GM21576 (cell line): ENCODE measurements at regions not wholly inside any gene's neighbourhood (a gene's known extent, or its start where the extent isn't known, plus 50 kb on each side); places are given as distances from the start of the nearest gene placed in this dataset.

Source experiments
- ATAC-seq: cut with Tn5 transposase; IDR thresholded peaks from one replicate; pipeline ENCODE4 v1.9.1; 2021; ENCODE audit warnings: mild to moderate bottlenecking, moderate library complexity; ENCODE audit not compliant: unreplicated experiment

GRCh38 chr3:40848421-40848820, 323.7 kb downstream of the ZNF621 start:
- no peak for ATAC-seq

DNA sequence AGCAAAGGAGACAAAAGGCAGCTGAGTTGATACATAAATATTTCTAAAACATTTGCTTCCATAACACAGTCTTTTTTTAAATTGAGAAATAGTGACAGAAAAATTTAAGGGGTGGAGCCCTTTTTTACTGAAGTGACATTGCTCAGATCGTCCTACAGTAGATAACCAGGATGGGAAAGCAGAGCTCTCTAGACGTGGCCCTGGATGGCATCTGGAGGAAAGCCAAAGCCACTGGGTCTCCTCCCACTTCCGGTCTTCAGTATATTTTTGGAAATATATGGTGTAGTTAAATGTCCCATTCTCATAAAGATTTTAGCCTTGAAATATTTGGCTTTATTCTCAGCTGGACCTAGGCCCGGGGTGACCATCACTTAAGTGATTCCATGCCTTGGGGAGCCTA, 326.1 kb downstream of the ZNF621 start:
- no peak for ATAC-seq

DNA sequence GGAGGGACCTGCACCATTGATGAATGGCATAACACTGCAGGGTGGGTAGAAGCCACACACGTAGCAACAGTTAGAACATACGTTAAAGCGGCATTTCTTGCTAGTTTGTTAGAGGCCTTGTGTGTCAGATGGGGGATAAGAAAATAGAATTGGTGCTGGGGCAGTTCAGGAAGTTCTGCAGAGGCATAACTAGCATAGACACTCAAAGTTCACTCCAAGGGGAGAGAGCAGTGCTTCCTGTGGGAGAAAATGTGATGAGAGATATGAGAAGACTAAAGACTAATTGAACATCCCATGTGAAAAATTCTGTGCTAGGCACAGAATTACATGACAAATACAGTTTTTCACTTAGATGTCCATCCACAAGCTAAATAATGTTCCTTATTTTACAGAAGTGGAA, 327.1 kb downstream of the ZNF621 start:
- ATAC-seq, result no peak

DNA sequence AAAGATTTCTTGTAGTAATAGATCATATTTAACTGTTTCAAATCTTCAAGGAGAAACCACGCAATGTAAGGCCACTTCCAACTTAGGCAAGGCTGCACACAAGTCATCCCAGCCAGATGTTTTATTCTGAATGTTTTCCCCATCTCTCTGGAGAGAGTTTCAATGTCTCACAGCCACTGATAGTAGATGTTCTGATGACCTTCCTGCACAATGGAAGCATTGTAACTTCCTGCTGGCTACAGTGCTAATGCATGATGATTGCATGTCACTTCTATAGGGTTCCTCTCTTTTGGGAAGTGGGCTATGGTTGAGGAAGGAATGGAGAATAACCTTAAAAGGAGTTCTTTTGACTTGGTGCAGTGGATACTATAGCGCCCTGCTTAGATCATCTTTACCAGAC, 328.0 kb downstream of the ZNF621 start:
- ATAC-seq, result no peak

GRCh38 chr3:40853474-40853873, 328.7 kb downstream of the ZNF621 start:
- no peak for ATAC-seq

- no peak for ATAC-seq
Measured at GRCh38 chr3:40855871-40856270, 331.1 kb downstream of the ZNF621 start.

GRCh38 chr3:40858364-40859115, 333.8 kb downstream of the ZNF621 start:
- no peak for ATAC-seq

DNA sequence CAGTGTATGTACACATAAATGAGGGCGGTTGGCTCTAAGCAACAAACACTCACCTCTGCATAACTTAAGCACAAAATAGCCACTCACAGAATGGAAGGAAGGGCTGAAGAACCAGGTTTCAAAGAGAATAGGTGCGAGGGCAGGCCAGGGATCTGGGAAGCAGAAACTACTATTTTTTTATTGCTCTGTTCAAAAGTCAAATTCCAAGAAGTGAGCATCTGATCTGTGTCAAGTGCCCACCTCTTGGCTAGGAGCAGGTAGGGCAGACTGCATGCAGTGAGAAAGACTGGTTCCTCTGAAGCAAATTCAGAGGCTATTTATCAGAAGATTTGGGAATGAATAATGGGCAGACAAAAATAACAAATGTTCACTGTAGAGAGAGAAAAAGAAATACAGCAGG, 336.4 kb upstream of the CTNNB1 start:
- ATAC-seq, result no peak

GRCh38 chr3:40864146-40864782, 335.0 kb upstream of the CTNNB1 start:
- ATAC-seq, result no peak

DNA sequence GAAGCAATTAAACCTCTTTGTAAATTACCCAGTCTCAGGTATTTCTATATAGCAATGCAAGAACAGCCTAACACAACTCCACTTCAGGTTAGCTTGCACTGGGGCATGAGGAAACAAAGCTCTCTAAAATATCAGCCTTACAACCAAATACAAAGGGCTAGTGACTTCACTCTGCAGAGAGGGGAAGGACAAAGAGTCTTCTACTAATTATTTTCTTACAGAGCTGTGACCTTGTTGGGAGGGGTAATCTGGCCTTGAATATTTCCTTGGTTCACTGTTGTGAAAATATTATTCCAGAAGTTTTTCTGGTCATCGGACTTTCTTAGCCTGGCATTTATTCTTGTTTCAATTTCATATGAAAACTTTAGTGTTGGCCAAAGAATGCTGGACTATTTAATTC, 334.4 kb upstream of the CTNNB1 start:
- ATAC-seq, result no peak

DNA sequence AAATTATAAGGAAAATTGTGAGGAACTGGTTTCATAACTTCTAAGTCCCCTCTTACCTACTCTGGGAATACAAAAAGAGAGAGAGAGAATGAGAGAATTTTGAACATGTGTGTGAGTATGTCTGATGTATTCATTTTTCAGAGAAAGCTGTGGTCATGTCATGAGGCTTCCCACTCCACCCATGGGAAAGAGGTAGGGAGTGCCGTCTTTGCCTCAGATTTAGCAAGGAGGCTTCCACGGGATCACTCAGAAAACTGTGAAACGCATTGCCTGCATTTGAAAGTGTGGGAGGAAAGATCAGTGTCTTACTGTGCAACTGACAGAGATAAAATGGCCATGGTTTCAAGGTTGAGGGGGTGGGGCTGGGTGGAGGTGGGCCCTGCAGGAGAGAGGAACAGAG, 331.5 kb upstream of the CTNNB1 start:
- ATAC-seq, result no peak

DNA sequence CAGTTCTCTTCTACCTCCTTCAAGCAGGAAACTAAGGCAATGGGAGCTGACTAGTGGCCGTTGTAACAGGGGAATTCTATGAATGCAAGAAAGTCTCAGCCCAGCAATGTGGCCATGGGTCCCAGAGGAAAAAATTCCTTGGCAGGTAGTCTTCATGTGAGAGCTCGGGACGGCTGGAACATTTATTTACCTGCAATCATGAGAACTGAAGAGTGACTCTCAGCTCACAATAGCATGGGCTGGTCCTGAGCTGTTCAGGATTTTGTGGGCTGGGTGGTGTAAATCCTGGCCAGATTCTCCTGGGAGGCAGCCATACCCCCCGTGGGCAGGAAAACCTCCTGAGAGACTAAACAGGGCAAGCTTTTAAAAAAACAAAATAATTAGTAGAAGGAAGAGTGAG, 330.3 kb upstream of the CTNNB1 start:
- ATAC-seq, result no peak

GRCh38 chr3:40869939-40870338, 329.4 kb upstream of the CTNNB1 start:
- no peak for ATAC-seq

DNA sequence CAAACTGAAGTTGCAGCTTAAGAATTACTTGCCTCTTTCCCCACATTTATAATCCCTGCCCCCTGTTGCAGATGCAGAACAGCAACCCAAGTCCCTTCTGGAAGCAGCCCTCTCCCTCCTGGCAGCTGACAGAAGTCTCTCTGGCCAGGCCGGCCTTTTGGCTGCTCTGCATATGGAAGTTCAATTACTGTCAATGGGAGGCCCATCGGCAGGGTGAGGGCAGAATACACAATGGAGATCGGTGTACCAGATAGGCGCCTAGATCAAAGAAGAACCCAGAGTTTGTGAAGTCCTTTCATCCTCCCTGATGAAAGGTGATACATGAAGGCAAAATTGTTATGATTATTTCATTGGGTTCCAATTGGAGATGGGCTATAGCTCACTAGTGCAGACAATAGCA, 327.9 kb upstream of the CTNNB1 start:
- ATAC-seq, result no peak

GRCh38 chr3:40872258-40872920, 326.9 kb upstream of the CTNNB1 start:
- ATAC-seq, result no peak

DNA sequence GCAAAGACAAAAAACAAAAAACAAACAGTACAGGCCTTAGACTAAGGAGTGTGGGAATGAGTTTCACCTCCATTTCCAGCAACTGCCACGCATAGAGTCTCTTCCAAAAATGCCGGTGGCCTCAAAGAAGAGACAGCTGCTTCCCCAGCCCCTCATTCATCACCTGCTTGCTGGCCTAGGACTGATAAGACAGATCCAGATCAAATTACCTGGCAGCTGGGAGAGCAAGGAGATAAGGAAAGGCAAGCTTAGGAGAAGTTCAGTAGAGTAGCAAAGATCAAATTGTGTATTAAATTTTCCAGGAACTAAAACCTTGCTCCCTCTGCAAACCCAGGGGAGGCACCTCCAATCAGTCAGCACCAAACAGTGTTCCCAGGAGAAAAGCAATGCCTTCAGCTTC, 325.8 kb upstream of the CTNNB1 start:
- ATAC-seq, result no peak

GRCh38 chr3:40873934-40874699, 325.2 kb upstream of the CTNNB1 start:
- ATAC-seq, result no peak

DNA sequence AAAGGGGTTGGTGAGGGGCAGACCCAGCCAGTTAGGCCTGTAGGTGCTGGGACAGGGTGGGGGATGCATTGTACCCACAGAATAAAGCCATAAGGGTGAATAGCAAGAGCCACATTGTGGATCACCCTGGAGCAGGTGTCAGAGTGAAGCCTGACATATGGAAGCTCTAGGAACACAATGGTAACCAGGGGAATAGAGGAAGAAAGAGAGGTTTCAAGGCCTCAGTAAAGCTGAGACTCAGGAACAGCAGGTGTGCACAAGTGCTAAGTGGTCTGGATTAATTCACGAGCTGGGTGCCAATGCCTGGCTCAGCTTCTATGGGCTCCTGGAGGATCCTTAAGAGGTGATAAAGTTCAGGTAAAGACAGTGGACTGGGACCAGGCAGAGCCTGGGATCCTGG, 323.7 kb upstream of the CTNNB1 start:
- ATAC-seq, result no peak

DNA sequence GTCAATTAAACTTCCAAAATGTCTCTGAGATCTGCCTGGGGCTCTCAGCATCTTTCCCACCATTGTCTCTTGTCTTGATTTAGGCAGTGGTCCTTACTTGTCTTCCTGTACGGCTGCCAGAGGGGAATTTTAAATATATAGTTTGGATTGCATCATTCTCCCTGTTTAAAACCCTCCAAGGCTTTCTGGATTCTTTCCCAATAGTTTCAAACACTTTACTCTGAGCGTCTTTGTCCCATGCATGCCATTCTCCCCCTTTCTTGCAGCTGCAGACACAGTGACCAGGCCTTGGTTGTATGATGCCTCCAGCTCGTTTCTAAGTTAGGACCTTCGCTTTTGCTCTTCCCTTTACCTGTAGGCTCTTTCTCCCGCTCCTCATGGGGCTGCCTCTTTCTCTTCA, 323.3 kb upstream of the CTNNB1 start:
- no peak for ATAC-seq

DNA sequence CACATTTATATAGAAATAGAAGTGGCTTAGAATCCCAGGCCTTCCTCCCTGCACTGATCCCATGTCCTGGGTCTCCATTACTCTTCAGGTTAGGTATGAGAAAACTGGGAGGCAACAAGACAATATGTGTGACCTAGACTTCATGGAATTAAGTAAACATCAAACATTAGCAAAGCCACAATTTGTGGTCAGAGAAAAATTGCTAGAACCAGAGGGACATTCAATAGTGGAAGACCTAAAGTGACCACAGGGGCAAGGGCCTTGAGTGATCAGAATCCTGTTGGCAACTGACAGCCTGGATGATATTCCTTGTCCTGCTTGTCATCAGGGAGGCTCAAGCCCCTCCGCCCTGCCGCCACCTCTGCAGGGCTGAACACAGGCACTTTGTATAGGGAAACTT, 322.8 kb upstream of the CTNNB1 start:
- no peak for ATAC-seq

GRCh38 chr3:40877631-40878463, 321.5 kb upstream of the CTNNB1 start:
- ATAC-seq, result no peak
